HCT116 (cell line): ENCODE measurements at regions not wholly inside any gene's neighbourhood (a gene's known extent, or its start where the extent isn't known, plus 50 kb on each side); places are given as distances from the start of the nearest gene placed in this dataset.

Experiments used
- ATAC-seq: fragments of 200-7000 bp; cut with Tn5 transposase; 2 replicates; pipeline ENCODE4 v1.9.1; 2020; ENCODE audit warnings: mild to moderate bottlenecking, moderate library complexity
- BruUV-seq: library from RNA; stranded (reverse); fragments of 400-500 nt; replicated peaks from 2 replicates; lab custom pipeline; 2021; lab: Mats Ljungman, UMichigan
- CTCF ChIA-PET: fragments of 300-600 bp; sonication (Branson Sonifier 250); formaldehyde crosslinking; loops from one replicate; lab custom pipeline; 2021; ENCODE audit warnings: antibody characterized with exemption; lab: Charles Lee
- POLR2A ChIA-PET: fragments of 300-600, 350-600 bp; sonication (Branson Sonifier 250); formaldehyde crosslinking; loops from one replicate; lab custom pipeline; 2021; ENCODE audit warnings: antibody characterized with exemption; lab: Charles Lee
- RAD21 ChIA-PET, 2 experiments: fragments of 300-600 bp; sonication (Branson Sonifier 250); formaldehyde crosslinking; loops; one replicate each; lab custom pipeline; 2023; ENCODE audit warnings: low total read pairs in 2 of 2; ENCODE audit not compliant: uncharacterized antibody in 2 of 2, unreplicated experiment in 2 of 2, low non-redundant PET in 1 of 2; lab: Charles Lee
- DNase-seq: peaks from one replicate; pipeline ENCODE4 v3.0.0-alpha.2; 2010; ENCODE audit warnings: low read depth, low spot score
- H2AFZ ChIP-seq: fragments of 200-600 bp; shearing (Covaris generic), sonication (generic); 2 replicates; pipeline ENCODE4 v1.6.1; 2017; ENCODE audit warnings: low read depth, mixed run types, mixed read lengths, antibody characterized with exemption, low read length; ENCODE audit not compliant: poor library complexity, severe bottlenecking
- H3K27ac ChIP-seq: 2 replicates; pipeline ENCODE4 v1.5.1; 2012; ENCODE audit warnings: low read depth, low read length
- H3K27me3 ChIP-seq: fragments of 200-600 bp; sonication (generic); 2 replicates; pipeline ENCODE4 v1.6.1; 2016; ENCODE audit warnings: mixed run types, low read length, mixed read lengths; ENCODE audit not compliant: insufficient read depth
- H3K36me3 ChIP-seq, 2 experiments: fragments of 200-500 bp in 1 of 2; fragments of 200-600 bp in 1 of 2; sonication (Bioruptor generic) in 1 of 2; sonication (generic) in 1 of 2; 2 replicates each; pipeline versions ENCODE4 v1.5.1 to v1.6.1; 2014 to 2016; ENCODE audit warnings: low read length in 2 of 2, inconsistent platforms in 1 of 2, mixed read lengths in 1 of 2, mixed run types in 1 of 2; ENCODE audit not compliant: insufficient read depth in 2 of 2, control insufficient read depth in 1 of 2
- H3K4me1 ChIP-seq, 2 experiments: fragments of 200-600 bp in 1 of 2; sonication (generic) in 1 of 2; 2 replicates each; pipeline versions ENCODE4 v1.5.1 to v1.6.1; 2012 to 2017; ENCODE audit warnings: low read length in 2 of 2, inconsistent platforms in 1 of 2, mild to moderate bottlenecking in 1 of 2, mixed read lengths in 1 of 2, mixed run types in 1 of 2, moderate library complexity in 1 of 2; ENCODE audit not compliant: insufficient read depth in 2 of 2, control insufficient read depth in 1 of 2
- H3K4me2 ChIP-seq: fragments of 200-600 bp; sonication (generic); 2 replicates; pipeline ENCODE4 v1.6.1; 2017; ENCODE audit warnings: mixed run types, low read length, mixed read lengths
- H3K4me3 ChIP-seq, 2 experiments: fragments of 200-600 bp in 1 of 2; sonication (generic) in 1 of 2; replicated peaks in 1 of 2; 2 replicates each; pipeline ENCODE4 v1.5.1; 2011 to 2016; ENCODE audit warnings: low read length in 2 of 2, control low read depth in 1 of 2, low read depth in 1 of 2, mild to moderate bottlenecking in 1 of 2, mixed read lengths in 1 of 2, mixed run types in 1 of 2
- H3K79me2 ChIP-seq: fragments of 200-600 bp; sonication (generic); 2 replicates; pipeline ENCODE4 v1.6.1; 2017; ENCODE audit warnings: mild to moderate bottlenecking, mixed run types, low read length, moderate library complexity, mixed read lengths; ENCODE audit not compliant: insufficient read depth
- H3K9ac ChIP-seq: fragments of 200-600 bp; sonication (generic); 2 replicates; pipeline ENCODE4 v1.6.1; 2016; ENCODE audit warnings: low read length, mixed read lengths
- H3K9me2 ChIP-seq: fragments of 200-600 bp; sonication (generic), shearing (Covaris generic); 2 replicates; pipeline ENCODE4 v1.6.1; 2017; ENCODE audit warnings: mixed run types, mild to moderate bottlenecking, moderate library complexity; ENCODE audit not compliant: insufficient read depth
- H3K9me3 ChIP-seq, 2 experiments: fragments of 200-500 bp in 1 of 2; fragments of 200-600 bp in 1 of 2; sonication (Bioruptor generic) in 1 of 2; sonication (generic) in 1 of 2; 2 replicates each; pipeline ENCODE4 v1.6.1; 2014 to 2017; ENCODE audit warnings: low read length in 2 of 2, mixed read lengths in 2 of 2, inconsistent platforms in 1 of 2, low read depth in 1 of 2, mild to moderate bottlenecking in 1 of 2, mixed run types in 1 of 2, moderate library complexity in 1 of 2; ENCODE audit not compliant: control insufficient read depth in 1 of 2, insufficient read depth in 1 of 2
- H4K20me1 ChIP-seq: fragments of 200-600 bp; sonication (generic), shearing (Covaris generic); 2 replicates; pipeline ENCODE4 v1.6.1; 2017; ENCODE audit warnings: mixed run types, mild to moderate bottlenecking, moderate library complexity; ENCODE audit not compliant: insufficient read depth
- CBX3 ChIP-seq: IDR thresholded peaks from 2 replicates; pipeline ENCODE4 v1.6.1; 2012; ENCODE audit warnings: low read depth
- CEBPB ChIP-seq: IDR thresholded peaks from 2 replicates; pipeline ENCODE4 v1.6.1; 2012; ENCODE audit warnings: low read depth
- CTCF ChIP-seq, 3 experiments: fragments of 200-600 bp in 1 of 3; sonication (generic) in 1 of 3; IDR thresholded peaks in 2 of 3; conservative IDR thresholded peaks in 1 of 3; 2 replicates each; pipeline ENCODE4 v1.5.1; 2012 to 2017; ENCODE audit warnings: low read depth in 2 of 3, low read length in 2 of 3, antibody characterized with exemption in 1 of 3, borderline replicate concordance in 1 of 3, control low read depth in 1 of 3, mild to moderate bottlenecking in 1 of 3, mixed read lengths in 1 of 3, mixed run types in 1 of 3, moderate library complexity in 1 of 3; ENCODE audit not compliant: insufficient read depth in 1 of 3
- ZBTB33 ChIP-seq: IDR thresholded peaks from 2 replicates; pipeline ENCODE4 v1.6.1; 2011; ENCODE audit warnings: mild to moderate bottlenecking, low read length, moderate library complexity; ENCODE audit not compliant: insufficient replicate concordance; ENCODE audit errors: extremely low read depth
- ZFX ChIP-seq: fragments of 450-650 bp; IDR thresholded peaks from 2 replicates; pipeline ENCODE4 v1.6.1; 2017
- intact Hi-C: fragments of 100-400 bp; cut with micrococcal nuclease; formaldehyde crosslinking; loops from 2 replicates; pipeline ENCODE4 v1.10.0; 2022

GRCh38 chr5:167057665-167058064 is 1233.8 kb upstream of the WWC1 start (continued):
- TF ChIP-seq CTCF (IDR thresholded peaks at IDR 0.05 in 2 of 3, conservative IDR thresholded peaks at IDR 0.05 in 1 of 3; ENCODE audit: borderline replicate concordance in 1 of 3, insufficient read depth in 1 of 3, low read depth in 2 of 3, low read length in 2 of 3) = no peak
- TF ChIP-seq ZBTB33 = no peak
- TF ChIP-seq ZFX = no peak
- no peak for TF ChIP-seq CBX3

GRCh38 chr5:167061695-167062094 is 1229.8 kb upstream of the WWC1 start:
- Histone ChIP-seq H3K4me2 (no peak overlapping the region), H3K9me3 (peaks cover 0 to 5% of the 10 kb centered on the region in 2 experiments; a peak in 2 of 4 replicates), H3K79me2 (no peaks in the 10 kb centered on the region), H4K20me1 (no peaks in the 10 kb centered on the region), H3K36me3 (no peaks in the 10 kb centered on the region), H2AFZ (no peak overlapping the region), H3K27ac (no peak overlapping the region), H3K4me1 (no peaks in the 10 kb centered on the region), H3K4me3 (no peak overlapping the region), H3K9me2 (no peaks in the 10 kb centered on the region), H3K9ac (no peak overlapping the region), H3K27me3 (no peaks in the 10 kb centered on the region)
- TF ChIP-seq CEBPB = no peak
- ChIA-PET CTCF (no interaction called here), RAD21 (no interaction called here), POLR2A (no interaction called here)
- intact Hi-C loops = no loop called here
- DNase-seq (no peak), ATAC-seq (no peak)
- no TSS peak for BruUV-seq
